Activated T-helper 2 cell treated with anti-CD3 and anti-CD28 coated beads, Interferon-gamma antibody, Interleukin-2, Interleukin-4, amounts not matched to agents 10 μg/mL and 5 μg/mL and 100 μg/mL, durations not matched to agents 14 hours and 24 hours and 36 hours (primary cell): ENCODE measurements at regions not wholly inside any gene's neighbourhood (a gene's known extent, or its start where the extent isn't known, plus 50 kb on each side); places are given as distances from the start of the nearest gene placed in this dataset.

Experiments used
- DNase-seq: peaks from one replicate; pipeline ENCODE4 v3.0.0; 2021; ENCODE audit warnings: low spot score
- H3K27ac Mint-ChIP-seq: one replicate; pipeline ENCODE4 v1.8.0; 2021; ENCODE audit warnings: mixed read lengths
- H3K27me3 Mint-ChIP-seq: one replicate; pipeline ENCODE4 v1.8.0; 2021; ENCODE audit warnings: low read depth, mixed read lengths
- H3K36me3 Mint-ChIP-seq: one replicate; pipeline ENCODE4 v1.8.0; 2021; ENCODE audit warnings: low read depth, mixed read lengths
- H3K4me1 Mint-ChIP-seq: one replicate; pipeline ENCODE4 v1.8.0; 2021; ENCODE audit warnings: low read depth, mixed read lengths
- H3K4me3 Mint-ChIP-seq: one replicate; pipeline ENCODE4 v1.8.0; 2021; ENCODE audit warnings: low read depth, mild to moderate bottlenecking, moderate library complexity, mixed read lengths
- H3K9me3 Mint-ChIP-seq: one replicate; pipeline ENCODE4 v1.8.0; 2021; ENCODE audit warnings: mixed read lengths
- intact Hi-C: fragments of 100-400 bp; cut with micrococcal nuclease; formaldehyde crosslinking; loops from one replicate; pipeline ENCODE4 v1.15.1; 2023

DNA sequence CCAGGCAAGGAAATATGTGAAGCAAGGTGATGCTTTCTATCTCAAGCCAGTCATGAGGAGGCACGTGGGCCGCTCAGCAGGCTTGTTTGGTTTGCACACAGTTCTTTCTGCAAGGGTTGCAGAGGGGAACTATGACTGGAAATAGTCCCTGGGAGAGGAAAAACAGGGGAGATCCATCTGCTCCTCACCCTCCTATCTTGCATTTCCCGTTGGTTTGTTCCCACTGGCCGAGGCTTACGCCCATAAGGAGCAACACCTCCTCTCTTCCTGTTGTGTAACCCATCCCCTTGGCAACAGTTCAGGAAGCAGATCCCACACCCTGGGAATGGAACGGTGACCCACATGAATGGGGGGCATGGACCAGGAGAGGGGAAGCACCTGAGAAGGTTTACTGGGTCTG lies 72.1 kb upstream of the MAGI1 start:
- H3K36me3 Mint-ChIP-seq: no peaks in the 10 kb centered on the region
- DNase-seq: no peak
- H3K4me1 Mint-ChIP-seq: peaks cover 2% of the 10 kb centered on the region
- peaks cover 3% of the 10 kb centered on the region for H3K27me3 Mint-ChIP-seq
- no peak overlapping the region for H3K4me3 Mint-ChIP-seq
- no peak overlapping the region for H3K27ac Mint-ChIP-seq
- H3K9me3 Mint-ChIP-seq: no peaks in the 10 kb centered on the region
- intact Hi-C loops: no loop called here

DNA sequence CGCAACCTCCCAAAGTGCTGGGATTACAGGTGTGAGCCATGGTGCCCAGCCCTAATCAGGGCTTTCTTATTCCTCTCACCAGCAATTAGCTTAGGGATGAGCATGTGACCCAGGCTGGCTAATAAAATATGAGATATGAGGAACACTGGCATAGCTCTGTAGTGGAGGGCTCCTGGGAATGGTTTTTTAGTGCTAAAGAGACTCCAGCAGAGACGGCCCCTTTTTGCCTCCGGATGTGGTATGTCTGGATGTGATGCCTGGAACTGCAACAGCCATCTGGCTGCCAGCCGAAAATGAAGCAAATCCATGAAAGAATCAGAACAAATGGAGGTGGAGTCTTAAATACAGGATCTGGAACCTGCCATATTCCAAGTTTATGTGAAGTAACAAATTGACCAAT lies 69.1 kb upstream of the MAGI1 start:
- no peaks in the 10 kb centered on the region for H3K36me3 Mint-ChIP-seq
- peaks cover 2% of the 10 kb centered on the region for H3K4me1 Mint-ChIP-seq
- intact Hi-C loops: no loop called here
- peaks cover 2% of the 10 kb centered on the region for H3K27me3 Mint-ChIP-seq
- no peaks in the 10 kb centered on the region for H3K9me3 Mint-ChIP-seq
- no peak overlapping the region for H3K27ac Mint-ChIP-seq
- no peak for DNase-seq
- H3K4me3 Mint-ChIP-seq: no peak overlapping the region

DNA sequence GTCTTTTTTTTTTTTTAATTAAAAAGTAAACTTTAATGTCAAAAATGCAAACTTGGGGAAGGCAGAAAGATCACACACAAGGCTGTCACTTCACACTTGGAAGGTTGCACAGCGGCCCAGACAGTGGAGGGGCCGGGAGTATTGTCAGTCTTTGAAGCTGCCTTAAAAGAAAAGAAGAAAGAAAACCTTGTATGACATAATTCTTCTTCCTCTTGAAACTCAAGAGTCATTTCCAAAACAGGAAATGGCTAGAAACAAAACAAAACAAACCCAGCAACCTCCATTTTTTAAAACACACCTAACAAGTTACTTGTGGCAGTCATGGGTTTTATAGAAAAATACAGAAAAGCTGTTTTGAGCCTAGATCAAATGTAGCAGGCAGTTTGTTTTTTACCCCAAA lies 68.1 kb upstream of the MAGI1 start:
- H3K9me3 Mint-ChIP-seq: no peaks in the 10 kb centered on the region
- peaks cover 2% of the 10 kb centered on the region for H3K4me1 Mint-ChIP-seq
- H3K4me3 Mint-ChIP-seq: no peak overlapping the region
- no peaks in the 10 kb centered on the region for H3K36me3 Mint-ChIP-seq
- H3K27me3 Mint-ChIP-seq: peaks cover 4% of the 10 kb centered on the region
- no peak overlapping the region for H3K27ac Mint-ChIP-seq
- DNase-seq: no peak
- intact Hi-C loops: no loop called here

DNA sequence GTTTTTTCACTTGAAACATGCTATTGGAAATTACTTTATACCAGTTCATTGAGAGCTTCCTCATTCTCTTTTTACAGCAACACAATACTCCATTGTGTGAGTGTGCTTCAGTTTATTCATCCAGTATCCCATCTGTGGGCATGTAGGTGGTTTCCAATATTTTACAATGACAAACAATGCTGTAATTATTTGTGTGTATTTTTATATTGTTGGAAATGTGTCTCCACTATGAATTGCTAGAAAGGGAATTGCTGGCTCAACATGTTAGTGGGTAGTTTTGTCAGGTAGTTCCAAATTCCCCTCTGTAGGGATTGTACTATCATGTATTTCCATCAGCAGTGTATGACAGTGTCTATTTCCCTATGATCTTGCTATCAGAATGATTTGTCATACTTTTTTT lies 65.8 kb upstream of the MAGI1 start:
- Mint-ChIP-seq H3K27ac (no peak overlapping the region), H3K4me3 (no peak overlapping the region), H3K4me1 (peaks cover 2% of the 10 kb centered on the region), H3K27me3 (peaks cover 2% of the 10 kb centered on the region), H3K36me3 (no peaks in the 10 kb centered on the region), H3K9me3 (no peaks in the 10 kb centered on the region)
- intact Hi-C loops: no loop called here
- no peak for DNase-seq

DNA sequence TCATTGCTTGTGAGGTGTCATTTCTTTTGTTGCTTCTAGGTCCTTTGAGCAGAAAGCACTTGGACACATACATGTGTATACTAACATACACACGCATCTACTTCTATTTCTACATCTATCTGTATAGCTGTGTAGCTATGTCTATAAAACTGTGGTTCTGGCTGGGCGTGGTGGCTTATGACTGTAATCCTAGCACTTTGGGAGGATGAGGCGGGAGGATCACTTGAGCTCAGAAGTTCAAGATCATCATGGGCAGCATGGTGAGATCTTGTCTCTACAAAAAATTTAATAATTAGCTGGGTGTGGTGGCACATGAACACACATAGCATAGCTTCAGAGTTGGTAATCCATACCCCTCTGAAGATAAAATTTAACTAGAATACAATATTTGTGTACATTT lies 65.0 kb upstream of the MAGI1 start:
- Mint-ChIP-seq H3K9me3 (no peaks in the 10 kb centered on the region), H3K27ac (no peak overlapping the region), H3K4me1 (peaks cover 2% of the 10 kb centered on the region), H3K4me3 (no peak overlapping the region), H3K27me3 (peaks cover 2% of the 10 kb centered on the region), H3K36me3 (no peaks in the 10 kb centered on the region)
- DNase-seq: no peak
- intact Hi-C loops: no loop called here

DNA sequence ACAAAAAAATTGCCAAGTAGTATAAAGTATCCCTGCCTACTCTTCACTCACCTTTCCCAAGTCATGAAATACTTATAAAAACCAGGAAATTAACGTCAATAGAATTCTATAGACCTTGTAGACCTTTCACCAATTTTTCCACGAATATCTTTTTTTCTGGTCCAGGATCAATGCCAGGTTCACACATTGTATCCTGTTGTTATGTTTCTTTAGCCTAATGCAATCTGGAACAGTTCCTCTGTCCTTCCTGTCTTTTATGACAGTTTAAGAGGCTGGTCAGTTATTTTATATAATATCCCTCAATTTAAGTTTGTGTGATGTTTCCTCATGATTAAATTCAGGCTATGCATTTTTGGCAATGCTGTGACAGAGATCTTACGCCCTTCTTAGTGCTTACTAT lies 63.2 kb upstream of the MAGI1 start:
- Mint-ChIP-seq H3K36me3 (no peaks in the 10 kb centered on the region), H3K27me3 (peaks cover 2% of the 10 kb centered on the region), H3K9me3 (no peaks in the 10 kb centered on the region), H3K27ac (no peak overlapping the region), H3K4me3 (no peak overlapping the region), H3K4me1 (peaks cover 1% of the 10 kb centered on the region)
- no peak for DNase-seq
- intact Hi-C loops: no loop called here

DNA sequence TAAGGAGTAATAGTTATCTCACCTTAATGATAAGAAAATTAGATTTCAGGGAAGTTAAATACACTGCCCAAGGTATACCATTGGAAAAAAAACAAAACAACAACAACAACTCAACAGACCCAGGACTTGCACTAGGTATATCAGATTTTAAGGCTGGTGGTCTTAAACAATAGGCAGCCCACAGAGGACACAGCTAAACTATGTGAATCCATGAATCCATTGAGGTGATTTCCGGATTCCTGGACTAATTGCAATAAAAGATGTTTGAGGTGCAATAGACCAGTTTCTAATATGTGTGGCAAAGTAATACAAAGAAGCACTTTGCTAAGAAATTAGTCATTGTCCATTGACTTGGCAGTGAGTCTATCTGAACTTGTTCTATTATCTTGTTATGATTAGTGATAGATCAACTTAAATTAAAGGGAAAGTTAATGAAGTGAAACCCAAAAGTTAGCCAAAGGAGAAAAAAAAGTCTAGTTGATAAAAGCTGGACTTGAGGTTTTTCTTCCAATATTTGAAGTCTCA lies 60.9 kb upstream of the MAGI1 start:
- DNase-seq: no peak
- H3K9me3 Mint-ChIP-seq: no peaks in the 10 kb centered on the region
- no peaks in the 10 kb centered on the region for H3K36me3 Mint-ChIP-seq
- no peaks in the 10 kb centered on the region for H3K4me1 Mint-ChIP-seq
- H3K27ac Mint-ChIP-seq: no peak overlapping the region
- H3K4me3 Mint-ChIP-seq: no peak overlapping the region
- intact Hi-C loops: no loop called here
- peaks cover 2% of the 10 kb centered on the region for H3K27me3 Mint-ChIP-seq

DNA sequence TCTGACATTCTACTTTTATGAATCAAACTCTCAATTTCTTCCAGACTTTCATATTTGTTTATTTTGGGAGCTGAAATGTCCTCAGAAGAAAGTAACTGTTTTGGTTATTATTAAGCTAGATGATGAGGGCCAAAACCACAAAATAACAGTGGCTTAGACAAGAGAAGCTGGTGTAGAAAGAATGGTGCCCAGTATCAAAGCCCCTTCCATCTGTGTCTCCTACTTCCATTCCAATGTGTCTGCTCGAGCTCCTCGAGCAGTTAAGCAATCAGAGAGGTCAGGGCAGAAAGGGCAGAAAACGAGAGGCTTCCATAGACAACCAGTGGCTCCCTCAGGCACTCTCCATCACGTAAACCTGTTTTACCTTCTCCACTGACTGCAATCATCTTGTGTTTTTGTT lies 59.7 kb upstream of the MAGI1 start:
- intact Hi-C loops: no loop called here
- no peaks in the 10 kb centered on the region for H3K4me1 Mint-ChIP-seq
- H3K4me3 Mint-ChIP-seq: no peak overlapping the region

DNA sequence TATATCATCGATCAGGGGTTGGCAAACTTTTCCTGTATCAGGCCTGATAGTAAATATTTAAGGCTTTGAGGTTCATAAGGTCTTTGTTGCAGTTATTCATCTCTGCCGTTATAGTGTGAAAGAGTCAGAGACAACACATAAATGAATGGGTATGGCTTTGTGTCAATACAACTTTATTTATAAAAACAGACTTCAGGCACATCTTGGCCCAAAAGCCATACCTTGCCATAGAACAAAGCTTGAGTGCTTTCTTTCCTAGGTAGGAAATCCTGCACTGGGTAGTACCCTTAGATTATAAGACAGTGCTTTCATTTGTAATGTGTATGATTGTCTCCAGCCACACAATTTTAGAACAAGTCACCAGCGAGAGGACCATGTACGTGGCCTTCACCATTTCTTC lies 58.9 kb upstream of the MAGI1 start:
- intact Hi-C loops: no loop called here
- Mint-ChIP-seq H3K27ac (no peak overlapping the region), H3K36me3 (no peaks in the 10 kb centered on the region), H3K9me3 (no peaks in the 10 kb centered on the region), H3K27me3 (peaks cover 2% of the 10 kb centered on the region), H3K4me3 (no peak overlapping the region), H3K4me1 (no peaks in the 10 kb centered on the region)
- DNase-seq: no peak

More for the DNA sequence above, 59.7 kb upstream of the MAGI1 start:
- Mint-ChIP-seq H3K9me3 (no peaks in the 10 kb centered on the region), H3K27me3 (peaks cover 2% of the 10 kb centered on the region), H3K36me3 (no peaks in the 10 kb centered on the region), H3K27ac (no peak overlapping the region)
- DNase-seq: no peak

DNA sequence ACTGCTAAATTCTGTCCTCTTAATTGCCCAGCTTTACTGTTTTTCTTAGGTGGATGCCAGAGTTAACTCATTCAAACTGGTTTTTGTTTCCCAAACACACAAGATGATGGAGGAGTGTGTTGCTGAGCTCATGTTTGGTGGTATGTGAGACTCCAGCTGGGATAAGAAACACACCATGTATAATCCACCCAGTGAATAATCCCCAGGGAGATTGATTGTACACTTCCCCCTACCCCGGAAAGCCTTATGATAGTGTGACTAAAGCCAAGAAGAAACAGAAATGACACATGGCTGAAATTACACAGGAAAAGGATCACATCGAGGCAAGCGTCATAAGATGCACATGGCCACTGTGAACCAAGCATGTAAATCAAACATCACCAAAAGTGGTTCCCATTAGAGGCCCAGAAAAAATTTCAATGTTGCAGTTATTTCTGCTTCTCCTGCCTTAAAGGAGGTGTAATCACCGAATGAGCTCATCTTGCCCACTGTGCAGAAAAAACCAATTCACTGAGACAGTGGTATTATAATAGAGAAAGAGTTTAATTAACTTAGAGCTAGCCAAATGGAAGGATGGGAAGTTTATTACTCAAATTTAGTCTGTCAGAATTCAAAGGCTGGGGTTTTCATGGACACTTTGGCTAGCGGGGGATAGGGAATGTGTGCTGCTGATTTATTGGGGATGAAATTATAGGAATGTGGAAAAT lies 56.7 kb upstream of the MAGI1 start:
- Mint-ChIP-seq H3K27ac (no peak overlapping the region), H3K4me3 (no peak overlapping the region), H3K4me1 (no peaks in the 10 kb centered on the region), H3K36me3 (no peaks in the 10 kb centered on the region), H3K9me3 (no peaks in the 10 kb centered on the region), H3K27me3 (no peaks in the 10 kb centered on the region)
- intact Hi-C loops: no loop called here
- no peak for DNase-seq

DNA sequence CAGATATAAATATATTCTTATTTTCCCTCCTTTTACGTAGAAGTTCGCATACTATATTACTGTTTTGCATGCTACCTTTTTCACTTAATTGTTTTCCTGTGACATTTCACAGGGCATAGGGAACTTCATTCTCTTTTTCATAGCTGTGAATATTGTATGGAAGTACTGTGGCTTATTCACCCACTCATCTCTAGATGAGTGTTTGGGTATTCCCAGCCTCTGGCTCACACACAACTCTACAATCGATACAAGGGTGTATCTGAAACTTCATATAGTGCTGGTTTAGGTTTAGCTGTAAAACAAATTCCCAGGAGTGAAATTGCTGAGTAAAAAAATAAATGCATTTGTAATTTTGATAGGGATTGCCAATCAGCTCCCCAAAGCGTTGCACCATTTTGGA lies 55.3 kb upstream of the MAGI1 start:
- no peak for DNase-seq
- Mint-ChIP-seq H3K4me1 (no peaks in the 10 kb centered on the region), H3K27ac (no peak overlapping the region), H3K27me3 (no peaks in the 10 kb centered on the region), H3K36me3 (no peaks in the 10 kb centered on the region), H3K4me3 (no peak overlapping the region), H3K9me3 (no peaks in the 10 kb centered on the region)
- intact Hi-C loops: no loop called here

DNA sequence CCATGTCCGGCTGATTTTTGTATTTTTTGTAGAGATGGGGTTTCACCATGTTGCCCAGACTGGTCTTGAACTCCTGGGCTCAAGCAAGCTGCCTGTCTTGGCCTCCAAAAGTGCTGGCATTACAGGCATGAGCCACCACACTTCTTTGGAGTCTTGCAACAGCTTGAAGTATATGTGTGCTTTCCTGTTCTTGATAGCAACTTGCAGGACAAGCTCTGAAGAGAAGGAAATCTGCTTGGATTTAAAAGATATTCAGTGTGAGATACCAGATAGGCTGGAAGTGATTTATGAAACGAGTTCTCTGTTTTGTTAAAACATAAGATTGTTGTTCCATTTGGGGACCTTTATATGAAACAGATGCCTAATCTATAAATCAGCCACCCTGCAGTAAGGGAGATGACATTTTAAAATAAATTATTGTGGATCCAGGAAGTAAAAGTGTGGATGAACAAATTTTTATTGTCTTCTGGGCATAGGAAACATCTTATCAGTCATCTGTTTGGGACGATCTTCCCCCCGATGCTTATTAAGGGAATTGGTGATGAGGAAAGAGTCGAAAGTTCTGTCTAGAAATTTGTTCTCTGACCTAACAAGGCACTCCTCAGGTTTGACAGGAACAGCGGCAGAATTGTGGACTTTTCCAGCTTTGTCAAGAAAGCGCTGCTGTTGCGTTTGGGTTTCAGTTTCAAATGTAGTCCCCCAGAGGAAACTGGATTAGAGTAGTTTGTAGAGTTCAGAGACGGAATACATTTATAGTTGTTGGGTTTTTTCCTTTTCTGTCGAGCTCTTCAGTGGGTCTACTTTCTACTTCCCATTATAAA lies 53.7 kb upstream of the MAGI1 start:
- Mint-ChIP-seq H3K4me1 (no peaks in the 10 kb centered on the region), H3K27ac (no peak overlapping the region), H3K36me3 (no peaks in the 10 kb centered on the region), H3K4me3 (no peak overlapping the region), H3K27me3 (no peaks in the 10 kb centered on the region), H3K9me3 (no peaks in the 10 kb centered on the region)
- intact Hi-C loops: no loop called here
- no peak for DNase-seq
